Fibroblast of pulmonary artery (primary cell): ENCODE measurements at regions not wholly inside any gene's neighbourhood (a gene's known extent, or its start where the extent isn't known, plus 50 kb on each side); places are given as distances from the start of the nearest gene placed in this dataset.

Experiments
- DNase-seq: peaks from one replicate; pipeline ENCODE4 v3.0.0-alpha.2; 2010; ENCODE audit warnings: low read depth
- H3K4me3 ChIP-seq: replicated peaks from 2 replicates; pipeline ENCODE4 v1.5.1; 2011; ENCODE audit warnings: low read depth, mild to moderate bottlenecking, control low read depth, low read length, moderate library complexity
- TF ChIP-seq, protein P1 (sequence below): IDR thresholded peaks from 2 replicates; pipeline ENCODE4 v1.5.1; 2011; ENCODE audit warnings: mild to moderate bottlenecking, control low read depth, low read length, inconsistent platforms; ENCODE audit errors: missing control alignments

DNA sequence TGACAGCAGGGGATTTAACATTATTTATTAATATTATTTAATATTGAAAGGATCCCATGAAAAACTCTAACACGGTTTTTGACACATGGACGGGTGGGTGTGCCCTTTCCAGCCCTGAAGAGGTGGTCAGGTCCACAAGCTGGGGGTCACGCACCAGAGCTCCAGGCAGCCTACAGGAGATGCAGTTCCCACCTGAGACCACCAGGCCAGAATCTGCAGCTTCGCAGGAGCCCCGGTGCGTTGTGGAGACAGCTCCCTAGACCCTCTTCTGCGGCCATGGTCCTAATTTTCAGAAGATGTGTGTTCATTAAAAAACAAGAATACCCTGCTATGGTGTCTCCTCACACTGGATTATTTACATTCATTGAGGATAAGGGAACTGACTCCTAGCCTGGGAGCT lies 331.1 kb downstream of the C16orf95 start:
- no peak overlapping the region for H3K4me3 ChIP-seq
- TF ChIP-seq, protein P1, sequence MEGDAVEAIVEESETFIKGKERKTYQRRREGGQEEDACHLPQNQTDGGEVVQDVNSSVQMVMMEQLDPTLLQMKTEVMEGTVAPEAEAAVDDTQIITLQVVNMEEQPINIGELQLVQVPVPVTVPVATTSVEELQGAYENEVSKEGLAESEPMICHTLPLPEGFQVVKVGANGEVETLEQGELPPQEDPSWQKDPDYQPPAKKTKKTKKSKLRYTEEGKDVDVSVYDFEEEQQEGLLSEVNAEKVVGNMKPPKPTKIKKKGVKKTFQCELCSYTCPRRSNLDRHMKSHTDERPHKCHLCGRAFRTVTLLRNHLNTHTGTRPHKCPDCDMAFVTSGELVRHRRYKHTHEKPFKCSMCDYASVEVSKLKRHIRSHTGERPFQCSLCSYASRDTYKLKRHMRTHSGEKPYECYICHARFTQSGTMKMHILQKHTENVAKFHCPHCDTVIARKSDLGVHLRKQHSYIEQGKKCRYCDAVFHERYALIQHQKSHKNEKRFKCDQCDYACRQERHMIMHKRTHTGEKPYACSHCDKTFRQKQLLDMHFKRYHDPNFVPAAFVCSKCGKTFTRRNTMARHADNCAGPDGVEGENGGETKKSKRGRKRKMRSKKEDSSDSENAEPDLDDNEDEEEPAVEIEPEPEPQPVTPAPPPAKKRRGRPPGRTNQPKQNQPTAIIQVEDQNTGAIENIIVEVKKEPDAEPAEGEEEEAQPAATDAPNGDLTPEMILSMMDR = peak; percentile 1
- no peak for DNase-seq

DNA sequence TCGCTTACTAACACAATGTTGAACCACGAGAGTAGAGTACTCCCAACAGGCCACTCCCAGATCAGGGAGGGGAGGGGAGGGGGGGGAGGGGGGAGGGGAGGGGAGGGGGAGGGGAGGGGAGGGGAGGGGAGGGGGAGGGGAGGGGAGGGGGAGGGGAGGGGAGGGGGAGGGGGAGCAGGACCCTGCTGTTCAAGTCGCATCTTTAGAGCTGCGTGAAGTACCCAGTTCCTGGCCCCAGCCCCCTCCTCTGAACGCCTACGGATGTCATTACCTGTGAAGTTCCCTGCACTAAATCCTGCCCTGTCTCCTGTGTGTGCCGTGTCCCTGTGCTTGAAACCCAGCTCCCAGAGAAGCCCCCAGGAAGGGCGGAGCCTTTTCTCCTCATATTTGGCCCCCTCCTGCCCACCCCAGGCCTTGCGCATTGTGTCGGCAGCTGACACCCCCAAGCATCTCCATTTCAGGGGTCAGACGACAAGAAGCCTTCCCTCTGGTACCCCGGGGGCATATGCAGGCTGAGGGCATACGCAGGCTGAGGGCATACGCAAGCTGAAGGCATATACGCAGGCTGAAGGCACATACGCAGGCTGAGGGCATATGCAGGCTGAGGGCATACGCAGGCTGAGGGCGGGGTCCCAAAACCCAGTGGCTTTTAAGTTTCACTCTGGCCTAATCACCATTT lies 330.2 kb downstream of the C16orf95 start:
- DNase-seq = no peak
- TF ChIP-seq, protein P1 = no peak
- H3K4me3 ChIP-seq = no peak overlapping the region

DNA sequence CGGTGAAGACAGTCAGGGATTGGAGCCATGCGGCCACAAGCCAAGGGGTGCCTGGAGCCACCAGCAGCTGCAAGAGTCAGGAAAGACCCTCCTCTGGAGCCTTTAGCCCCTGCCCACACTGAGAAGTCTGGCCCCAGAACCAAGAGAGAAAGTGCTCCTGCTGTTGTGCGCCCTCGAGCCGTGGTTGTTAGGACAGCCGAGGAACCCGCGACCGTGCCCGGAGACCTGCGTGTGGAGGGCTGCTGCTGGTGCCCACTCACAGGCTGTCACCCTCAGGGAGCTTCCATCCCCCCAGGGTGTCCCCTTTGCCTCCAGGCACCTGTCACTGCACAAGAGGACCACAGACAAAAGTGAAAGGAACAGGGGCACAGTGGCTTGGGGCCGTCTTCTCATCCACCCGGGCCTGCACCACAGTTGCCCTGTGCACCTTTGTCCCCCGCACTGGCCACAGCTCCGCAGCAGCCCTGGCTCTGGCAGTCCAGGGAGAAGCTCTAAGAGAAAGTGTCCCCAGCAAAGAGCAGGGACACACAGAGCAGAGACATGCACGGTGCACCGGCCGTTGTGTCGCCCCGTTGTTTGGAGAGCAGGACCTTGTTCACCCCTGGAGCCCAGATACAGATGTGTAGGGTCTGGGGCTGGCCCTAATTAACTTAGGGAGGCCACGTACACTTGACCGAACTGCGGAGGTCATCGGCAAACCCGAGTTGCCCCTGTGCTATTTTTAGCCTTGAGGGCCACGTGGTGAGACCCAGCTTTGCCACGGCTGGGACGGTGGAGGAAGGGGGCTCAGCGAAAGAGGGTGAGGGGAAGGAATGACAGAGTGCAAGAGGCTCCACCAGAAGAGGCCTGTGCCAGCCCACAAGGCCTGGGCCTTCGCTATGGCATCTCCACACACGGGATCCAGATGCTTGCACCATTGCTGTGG lies 329.2 kb downstream of the C16orf95 start:
- TF ChIP-seq, protein P1 = no peak
- DNase-seq = no peak

DNA sequence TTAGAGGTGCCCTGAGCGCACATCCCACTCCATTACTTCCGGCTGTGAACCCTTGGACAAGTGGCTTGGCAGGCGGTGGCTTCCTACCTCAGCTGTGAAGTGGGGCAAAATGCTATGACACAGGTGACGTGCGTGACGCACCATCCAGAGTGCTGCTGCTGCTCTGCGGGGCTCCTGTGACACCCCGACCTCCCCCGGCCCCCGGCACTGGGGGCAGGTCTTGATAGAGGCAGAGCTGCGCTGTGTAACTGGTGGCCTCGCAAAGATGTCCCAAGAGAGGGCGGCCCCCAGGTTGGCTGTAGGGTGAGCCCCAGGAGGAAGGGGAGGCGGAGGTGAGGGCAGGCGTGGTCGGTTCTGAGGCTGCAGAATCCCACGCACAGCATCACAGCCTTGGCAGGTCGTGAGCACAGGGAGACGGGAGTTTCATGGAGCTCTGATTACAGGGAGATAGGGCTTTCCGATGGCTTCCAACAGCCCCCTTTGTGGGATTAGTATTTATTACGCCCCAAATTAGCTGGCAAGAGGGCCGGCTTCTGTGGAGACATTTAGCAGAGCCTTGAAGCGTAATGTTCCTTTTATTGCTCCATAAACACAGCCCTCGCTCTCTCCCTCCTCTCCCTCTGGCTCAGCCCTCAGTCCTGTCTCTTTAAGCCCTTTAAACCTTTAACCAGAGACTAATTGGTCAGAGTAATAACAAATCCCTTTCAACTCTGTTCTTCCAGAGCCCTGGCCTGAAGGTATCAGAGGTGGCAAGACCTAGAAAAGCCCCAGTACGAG lies 328.1 kb downstream of the C16orf95 start:
- H3K4me3 ChIP-seq = no peak overlapping the region
- DNase-seq = no peak
- TF ChIP-seq, protein P1 = no peak

More for the DNA sequence above, 329.2 kb downstream of the C16orf95 start:
- H3K4me3 ChIP-seq = no peak overlapping the region

DNA sequence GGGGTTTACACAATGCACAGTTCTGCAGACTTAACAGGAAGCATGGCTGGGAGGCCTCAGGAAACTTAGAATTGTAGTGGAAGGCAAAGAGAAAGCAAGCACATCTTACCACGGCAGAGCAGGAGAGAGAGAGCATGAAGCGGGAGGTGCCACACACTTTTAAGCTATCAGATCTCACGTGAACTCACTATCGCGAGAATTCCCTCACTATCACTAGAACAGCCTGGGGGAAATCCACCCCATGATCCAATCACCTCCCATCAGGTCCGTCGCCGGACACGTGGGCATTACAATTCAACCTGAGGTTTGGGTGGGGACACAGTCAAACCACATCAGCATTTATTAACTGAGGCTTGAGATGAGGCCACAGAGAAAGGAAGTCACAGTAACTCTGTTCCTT lies 326.7 kb downstream of the C16orf95 start:
- TF ChIP-seq, protein P1 = no peak
- DNase-seq = no peak
- no peak overlapping the region for H3K4me3 ChIP-seq

DNA sequence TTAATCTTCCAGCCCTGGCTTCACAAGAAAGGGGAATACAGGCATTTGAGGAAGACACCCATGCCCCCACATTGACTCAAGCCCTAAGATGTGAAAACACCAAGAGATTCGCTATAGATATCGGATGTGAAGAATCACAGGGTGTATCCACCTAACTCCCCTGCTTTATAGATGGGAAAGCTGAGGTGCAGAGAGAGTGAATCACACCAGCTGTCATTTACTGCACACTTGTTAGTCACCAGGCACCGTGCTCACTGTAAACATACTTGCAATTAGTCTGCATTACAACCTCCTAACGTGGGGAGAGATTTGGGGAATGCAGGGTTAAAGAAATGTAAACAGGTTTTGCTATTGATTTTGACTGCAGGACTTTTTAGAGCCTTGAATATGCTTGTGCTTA lies 325.5 kb downstream of the C16orf95 start:
- TF ChIP-seq, protein P1 = no peak
- H3K4me3 ChIP-seq = no peak overlapping the region
- no peak for DNase-seq
